WERI-Rb-1 (cell line): ENCODE measurements at regions not wholly inside any gene's neighbourhood (a gene's known extent, or its start where the extent isn't known, plus 50 kb on each side); places are given as distances from the start of the nearest gene placed in this dataset.
"Not testable (repeated sequence)": the region's sequence is repeated elsewhere in the genome, so short reads cannot be mapped to it uniquely, and the experiment has no call there.

Experiments used
- DNase-seq: peaks from one replicate; pipeline ENCODE4 v3.0.0-alpha.2; 2020
- H3K27ac ChIP-seq: fragments of 250-450 bp; sonication (Bioruptor Pico); 2 replicates; pipeline ENCODE4 v1.5.1; 2020; ENCODE audit warnings: mild to moderate bottlenecking, moderate library complexity
- H3K27me3 ChIP-seq: fragments of 250-450 bp; sonication (Bioruptor Pico); 2 replicates; pipeline ENCODE4 v1.5.1; 2021; ENCODE audit warnings: mild to moderate bottlenecking, low read depth, moderate library complexity; ENCODE audit not compliant: insufficient read depth, severe bottlenecking
- H3K36me3 ChIP-seq: fragments of 250-450 bp; sonication (Bioruptor Pico); 2 replicates; pipeline ENCODE4 v1.5.1; 2020; ENCODE audit warnings: mild to moderate bottlenecking, moderate library complexity
- H3K4me3 ChIP-seq: 2 replicates; pipeline ENCODE4 v1.5.1; 2011; ENCODE audit warnings: low read depth, mild to moderate bottlenecking, control low read depth, low read length
- H3K9me3 ChIP-seq: fragments of 250-450 bp; sonication (Bioruptor Pico); 2 replicates; pipeline ENCODE4 v1.5.1; 2021; ENCODE audit warnings: mild to moderate bottlenecking, moderate library complexity; ENCODE audit not compliant: severe bottlenecking
- TF ChIP-seq, protein P1 (sequence below): IDR thresholded peaks from 2 replicates; pipeline ENCODE4 v1.5.1; 2011; ENCODE audit warnings: low read depth, mild to moderate bottlenecking, control low read depth, inconsistent platforms, low read length

GRCh38 chr5:19140276-19140675 lies 847.7 kb downstream of the CDH18 start:
- Histone ChIP-seq H3K27me3 (no peaks in the 10 kb centered on the region), H3K4me3 (no peak overlapping the region), H3K27ac (no peak overlapping the region), H3K36me3 (no peaks in the 10 kb centered on the region), H3K9me3 (peaks cover 4% of the 10 kb centered on the region)
- DNase-seq, result no peak
- TF ChIP-seq, protein P1, sequence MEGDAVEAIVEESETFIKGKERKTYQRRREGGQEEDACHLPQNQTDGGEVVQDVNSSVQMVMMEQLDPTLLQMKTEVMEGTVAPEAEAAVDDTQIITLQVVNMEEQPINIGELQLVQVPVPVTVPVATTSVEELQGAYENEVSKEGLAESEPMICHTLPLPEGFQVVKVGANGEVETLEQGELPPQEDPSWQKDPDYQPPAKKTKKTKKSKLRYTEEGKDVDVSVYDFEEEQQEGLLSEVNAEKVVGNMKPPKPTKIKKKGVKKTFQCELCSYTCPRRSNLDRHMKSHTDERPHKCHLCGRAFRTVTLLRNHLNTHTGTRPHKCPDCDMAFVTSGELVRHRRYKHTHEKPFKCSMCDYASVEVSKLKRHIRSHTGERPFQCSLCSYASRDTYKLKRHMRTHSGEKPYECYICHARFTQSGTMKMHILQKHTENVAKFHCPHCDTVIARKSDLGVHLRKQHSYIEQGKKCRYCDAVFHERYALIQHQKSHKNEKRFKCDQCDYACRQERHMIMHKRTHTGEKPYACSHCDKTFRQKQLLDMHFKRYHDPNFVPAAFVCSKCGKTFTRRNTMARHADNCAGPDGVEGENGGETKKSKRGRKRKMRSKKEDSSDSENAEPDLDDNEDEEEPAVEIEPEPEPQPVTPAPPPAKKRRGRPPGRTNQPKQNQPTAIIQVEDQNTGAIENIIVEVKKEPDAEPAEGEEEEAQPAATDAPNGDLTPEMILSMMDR, result no peak

- DNase-seq, H3K36me3 ChIP-seq, H3K27ac ChIP-seq, H3K27me3 ChIP-seq, H3K9me3 ChIP-seq, H3K4me3 ChIP-seq: not testable (repeated sequence)
Observed at GRCh38 chr5:19141937-19142524, 846.0 kb downstream of the CDH18 start.

GRCh38 chr5:19142713-19143414 lies 845.1 kb downstream of the CDH18 start:
- not testable (repeated sequence) for H3K36me3 ChIP-seq, H3K4me3 ChIP-seq, H3K27me3 ChIP-seq, H3K27ac ChIP-seq, H3K9me3 ChIP-seq, DNase-seq

DNA sequence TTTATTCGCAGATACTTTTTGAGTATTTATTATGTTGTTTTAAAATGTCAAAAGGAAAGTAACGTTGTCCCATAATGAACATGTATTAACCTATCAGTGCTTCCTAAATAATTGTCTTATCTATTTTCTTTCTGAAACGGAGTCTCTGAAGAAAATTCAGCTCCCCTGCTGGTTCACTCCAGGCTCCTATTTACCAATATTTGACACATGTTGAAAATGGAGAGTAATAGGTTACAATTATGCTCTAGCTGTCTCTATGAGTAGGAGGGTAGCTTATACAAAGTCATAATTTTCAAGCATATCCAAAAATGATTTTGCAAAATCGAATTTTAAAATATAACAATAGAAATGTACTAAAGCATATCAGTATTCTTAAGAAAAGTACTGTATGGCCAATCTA lies 844.1 kb downstream of the CDH18 start:
- H3K9me3 ChIP-seq, result peaks cover 4% of the 10 kb centered on the region
- DNase-seq, result no peak
- H3K27ac ChIP-seq, result no peak overlapping the region
- no peak overlapping the region for H3K4me3 ChIP-seq
- H3K27me3 ChIP-seq, result no peaks in the 10 kb centered on the region
- no peaks in the 10 kb centered on the region for H3K36me3 ChIP-seq
- TF ChIP-seq, protein P1, result no peak

GRCh38 chr5:19169426-19169825 lies 818.6 kb downstream of the CDH18 start:
- Histone ChIP-seq H3K27me3 (no peaks in the 10 kb centered on the region), H3K27ac (no peak overlapping the region), H3K9me3 (peaks cover 2% of the 10 kb centered on the region), H3K4me3 (no peak overlapping the region), H3K36me3 (no peaks in the 10 kb centered on the region)
- no peak for DNase-seq
- TF ChIP-seq, protein P1, result no peak

GRCh38 chr5:19172926-19173470 lies 815.0 kb downstream of the CDH18 start:
- Histone ChIP-seq H3K27me3 (no peaks in the 10 kb centered on the region), H3K36me3 (no peaks in the 10 kb centered on the region), H3K9me3 (peaks cover 2% of the 10 kb centered on the region), H3K27ac (no peak overlapping the region), H3K4me3 (no peak overlapping the region)
- TF ChIP-seq, protein P1, result no peak
- DNase-seq, result no peak
